ENCODE measurements at regions not wholly inside any gene's neighbourhood (a gene's known extent, or its start where the extent isn't known, plus 50 kb on each side); places are given as distances from the start of the nearest gene placed in this dataset.

DNA sequence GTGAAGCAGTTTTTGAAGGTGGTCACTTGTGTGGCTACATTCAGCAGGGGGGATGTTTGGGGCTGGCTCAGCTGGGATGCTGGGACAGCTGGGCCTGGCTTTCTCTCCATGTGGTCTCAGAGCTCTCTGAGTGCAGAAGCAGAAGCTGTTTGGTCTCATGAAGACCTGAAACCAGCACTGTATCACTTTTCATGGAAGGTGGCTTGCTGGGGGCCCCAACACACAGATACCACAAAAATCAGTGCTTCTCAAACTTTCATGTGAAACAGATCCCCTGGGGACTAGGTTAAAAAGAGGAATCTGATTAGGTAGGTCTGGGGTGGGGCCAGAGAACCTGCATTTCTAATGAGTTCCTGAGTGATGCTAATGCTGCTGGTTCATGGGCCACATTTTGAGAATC is 347.3 kb downstream of the DHX35 start:
- no peak overlapping the region for H3K4me3 ChIP-seq
- H3K36me3 ChIP-seq, result no peaks in the 10 kb centered on the region
- peaks cover 0 to 7% (median 3%) of the 10 kb centered on the region in 4 donors for H3K9me3 ChIP-seq
- no peak for DNase-seq
- TF ChIP-seq, protein P1, sequence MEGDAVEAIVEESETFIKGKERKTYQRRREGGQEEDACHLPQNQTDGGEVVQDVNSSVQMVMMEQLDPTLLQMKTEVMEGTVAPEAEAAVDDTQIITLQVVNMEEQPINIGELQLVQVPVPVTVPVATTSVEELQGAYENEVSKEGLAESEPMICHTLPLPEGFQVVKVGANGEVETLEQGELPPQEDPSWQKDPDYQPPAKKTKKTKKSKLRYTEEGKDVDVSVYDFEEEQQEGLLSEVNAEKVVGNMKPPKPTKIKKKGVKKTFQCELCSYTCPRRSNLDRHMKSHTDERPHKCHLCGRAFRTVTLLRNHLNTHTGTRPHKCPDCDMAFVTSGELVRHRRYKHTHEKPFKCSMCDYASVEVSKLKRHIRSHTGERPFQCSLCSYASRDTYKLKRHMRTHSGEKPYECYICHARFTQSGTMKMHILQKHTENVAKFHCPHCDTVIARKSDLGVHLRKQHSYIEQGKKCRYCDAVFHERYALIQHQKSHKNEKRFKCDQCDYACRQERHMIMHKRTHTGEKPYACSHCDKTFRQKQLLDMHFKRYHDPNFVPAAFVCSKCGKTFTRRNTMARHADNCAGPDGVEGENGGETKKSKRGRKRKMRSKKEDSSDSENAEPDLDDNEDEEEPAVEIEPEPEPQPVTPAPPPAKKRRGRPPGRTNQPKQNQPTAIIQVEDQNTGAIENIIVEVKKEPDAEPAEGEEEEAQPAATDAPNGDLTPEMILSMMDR (IDR thresholded peaks at IDR 0.05), result no peak
- TF ChIP-seq EP300 (IDR thresholded peaks at IDR 0.05) (no peak), POLR2A (IDR thresholded peaks at IDR 0.05) (no peak), POLR2AphosphoS5 (IDR thresholded peaks at IDR 0.05) (no peak)
- intact Hi-C loops (cut with DNase I; ENCODE audit: low total_unique reads), result no loop called here
- H3K27me3 ChIP-seq, result peaks cover 0 to 3% (median 0%) of the 10 kb centered on the region in 3 donors
- H3K27ac ChIP-seq, result no peak overlapping the region
- no peaks in the 10 kb centered on the region for H3K4me1 ChIP-seq

DNA sequence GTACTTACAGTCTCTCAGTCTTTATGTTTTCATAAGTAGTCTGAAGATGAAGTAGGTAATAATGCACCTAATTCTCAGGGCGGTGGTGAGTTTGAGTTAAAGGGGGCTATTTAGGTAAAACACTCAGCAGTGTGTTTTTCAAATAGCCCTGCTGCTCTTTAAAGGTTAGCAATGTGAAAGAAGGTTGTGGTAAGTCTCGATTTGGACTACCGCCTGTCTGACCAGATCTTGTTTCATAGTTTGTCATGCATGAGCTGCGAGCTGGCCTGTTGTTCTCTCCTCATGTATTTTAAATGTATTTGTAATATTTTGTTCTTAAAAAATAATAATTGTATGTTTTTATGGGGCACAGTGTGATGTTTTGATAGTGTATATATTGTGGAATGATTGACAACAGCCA is 340.2 kb downstream of the DHX35 start:
- Histone ChIP-seq H3K4me3 (no peak overlapping the region), H3K27me3 (no peaks in the 10 kb centered on the region), H3K27ac (no peak overlapping the region), H3K4me1 (no peaks in the 10 kb centered on the region), H3K36me3 (no peaks in the 10 kb centered on the region), H3K9me3 (no peaks in the 10 kb centered on the region)
- WGBS, 5 donors, result 82 to 91% (median 88%) methylated on average over 4 of the region's 4 CpGs
- TF ChIP-seq, protein P1 (IDR thresholded peaks at IDR 0.05), result no peak
- TF ChIP-seq EP300 (IDR thresholded peaks at IDR 0.05) (no peak), POLR2A (IDR thresholded peaks at IDR 0.05) (no peak), POLR2AphosphoS5 (IDR thresholded peaks at IDR 0.05) (no peak)
- no peak for DNase-seq
- intact Hi-C loops (cut with DNase I; ENCODE audit: low total_unique reads), result no loop called here

- Histone ChIP-seq H3K27ac (no peak overlapping the region), H3K4me1 (no peaks in the 10 kb centered on the region), H3K9me3 (no peaks in the 10 kb centered on the region), H3K4me3 (no peak overlapping the region), H3K27me3 (no peaks in the 10 kb centered on the region), H3K36me3 (no peaks in the 10 kb centered on the region)
- intact Hi-C loops (cut with DNase I; ENCODE audit: low total_unique reads), result no loop called here
- no peak for TF ChIP-seq POLR2A (IDR thresholded peaks at IDR 0.05)
- TF ChIP-seq, protein P1 (IDR thresholded peaks at IDR 0.05), result no peak
- no peak for TF ChIP-seq POLR2AphosphoS5 (IDR thresholded peaks at IDR 0.05)
- no peak for TF ChIP-seq EP300 (IDR thresholded peaks at IDR 0.05)
- DNase-seq, result no peak
- WGBS, 5 donors, result 72 to 84% (median 80%) methylated on average over 2 of the region's 2 CpGs
These were observed 337.6 kb downstream of the DHX35 start for GRCh38 chr20:39299783-39300182.

DNA sequence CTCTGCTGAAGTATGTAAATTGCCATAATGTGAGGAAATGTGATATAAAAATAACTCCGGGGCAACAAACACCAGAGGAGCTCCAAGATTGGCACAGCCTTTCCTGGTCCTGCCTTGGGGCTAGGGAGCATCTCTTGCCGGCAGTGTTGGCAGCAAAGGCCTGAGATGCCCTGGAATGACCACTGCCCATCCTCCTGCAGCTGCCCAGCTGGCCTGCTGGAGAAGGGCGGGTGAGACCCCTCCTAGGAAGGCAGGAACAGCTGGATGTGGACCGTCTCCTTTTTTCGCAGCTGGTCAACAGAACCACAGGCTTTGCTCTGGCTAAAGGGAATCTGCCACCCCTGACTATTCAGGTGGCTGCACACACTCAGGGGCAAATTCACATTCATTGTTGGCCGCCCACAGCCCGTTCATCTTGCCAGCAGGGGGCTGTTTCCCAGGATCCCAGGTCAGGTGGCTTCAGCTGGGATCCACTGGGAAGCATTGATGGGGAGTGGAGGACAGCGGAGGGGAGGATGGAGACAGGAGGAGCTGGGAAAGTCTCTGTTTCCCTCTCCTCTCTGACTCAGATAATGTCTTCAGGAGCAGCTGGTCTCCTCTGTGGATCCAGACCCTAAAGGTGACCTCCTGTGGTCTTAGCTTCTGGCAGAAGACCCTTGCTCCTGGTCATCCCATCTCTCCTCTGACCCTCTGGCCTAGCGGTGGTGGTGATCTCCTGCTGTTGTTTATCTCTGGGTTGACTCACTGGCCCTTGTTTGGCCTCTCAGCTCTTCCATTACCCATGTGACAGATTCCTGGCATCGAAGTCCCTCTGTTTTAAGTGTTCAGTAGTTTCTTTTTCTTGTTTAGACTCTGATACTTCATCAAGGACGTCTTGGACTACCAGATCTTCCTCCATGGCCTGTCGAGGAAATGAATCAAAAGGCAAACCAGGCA is 336.7 kb downstream of the DHX35 start:
- Histone ChIP-seq H3K9me3 (no peaks in the 10 kb centered on the region), H3K27me3 (no peaks in the 10 kb centered on the region), H3K36me3 (no peaks in the 10 kb centered on the region), H3K27ac (no peak overlapping the region), H3K4me3 (no peak overlapping the region), H3K4me1 (no peaks in the 10 kb centered on the region)
- DNase-seq, result no peak
- TF ChIP-seq EP300 (IDR thresholded peaks at IDR 0.05), result no peak
- TF ChIP-seq POLR2AphosphoS5 (IDR thresholded peaks at IDR 0.05), result no peak
- TF ChIP-seq, protein P1 (IDR thresholded peaks at IDR 0.05), result no peak
- TF ChIP-seq POLR2A (IDR thresholded peaks at IDR 0.05), result no peak
- WGBS, 5 donors, result 42 to 57% (median 53%) methylated on average over 10 to 12 of the region's 12 CpGs
- intact Hi-C loops (cut with DNase I; ENCODE audit: low total_unique reads), result no loop called here

Data from stomach (tissue), 8 donors.